K562 (cell line): ENCODE measurements at regions not wholly inside any gene's neighbourhood (a gene's known extent, or its start where the extent isn't known, plus 50 kb on each side); places are given as distances from the start of the nearest gene placed in this dataset.

Experiments
- ATAC-seq: fragments of 200-7000 bp; cut with Tn5 transposase; 3 replicates; pipeline ENCODE4 v1.9.1; 2020; ENCODE audit warnings: moderate library complexity
- BruUV-seq: library from RNA; stranded (reverse); fragments of 400-500 nt; replicated peaks from 2 replicates; lab custom pipeline; 2021; lab: Mats Ljungman, UMichigan
- CTCF ChIA-PET: fragments of 300-600 bp; formaldehyde crosslinking; extraction: SDS; loops from one replicate; lab custom pipeline; 2021; ENCODE audit warnings: low intra/inter-chr PET ratio; lab: Yijun Ruan, JAX
- POLR2A ChIA-PET: fragments of 300-600, 350-650 bp; sonication (Branson Sonifier 250); formaldehyde crosslinking; extraction: SDS; loops from one replicate; lab custom pipeline; 2021; ENCODE audit warnings: antibody characterized with exemption, inconsistent platforms; lab: Yijun Ruan, JAX
- DNase-seq, 4 experiments: peaks; one replicate each; pipeline versions ENCODE4 v3.0.0 to v3.0.0-alpha.2; 2011 to 2018; ENCODE audit warnings: low spot score in 3 of 4, mixed read lengths in 3 of 4; ENCODE audit errors: extremely low read depth in 1 of 4
- FAIRE-seq: peaks from 2 replicates; lab custom pipeline; 2011; peaks lifted over from hg19 to GRCh38; lab: Jason Lieb, UNC
- H2AFZ ChIP-seq: 2 replicates; pipeline ENCODE4 v1.6.0; 2011; ENCODE audit warnings: low read depth, low read length, control low read depth, inconsistent platforms
- H3K27ac ChIP-seq: fragments of 200-600 bp; 3 replicates; pipeline ENCODE4 v1.8.0; 2011; ENCODE audit warnings: low read depth, mild to moderate bottlenecking, control low read depth, inconsistent platforms, low read length, moderate library complexity, mixed read lengths; ENCODE audit errors: extremely low read depth
- H3K27me3 ChIP-seq, 2 experiments: fragments of 300-600 bp in 1 of 2; 2 replicates in 1 of 2; 3 replicates in 1 of 2; pipeline versions ENCODE4 v1.6.0 to v1.8.0; 2011; ENCODE audit warnings: inconsistent platforms in 2 of 2, low read length in 2 of 2, mild to moderate bottlenecking in 1 of 2, mixed read lengths in 1 of 2, moderate library complexity in 1 of 2; ENCODE audit not compliant: control insufficient read depth in 2 of 2, insufficient read depth in 2 of 2
- H3K36me3 ChIP-seq: fragments of 300-600 bp; 3 replicates; pipeline ENCODE4 v1.8.0; 2011; ENCODE audit warnings: mild to moderate bottlenecking, low read length, inconsistent platforms; ENCODE audit not compliant: control insufficient read depth, insufficient read depth
- H3K4me1 ChIP-seq, 2 experiments: fragments of 200-600 bp in 1 of 2; replicated peaks in 1 of 2; 2 replicates in 1 of 2; 3 replicates in 1 of 2; pipeline versions ENCODE4 v1.5.1 to v1.8.0; 2011; ENCODE audit warnings: inconsistent platforms in 2 of 2, low read length in 2 of 2, mild to moderate bottlenecking in 1 of 2, mixed read lengths in 1 of 2, moderate library complexity in 1 of 2; ENCODE audit not compliant: control insufficient read depth in 2 of 2, insufficient read depth in 2 of 2
- H3K4me2 ChIP-seq: 2 replicates; pipeline ENCODE4 v1.6.1; 2011; ENCODE audit warnings: low read length, control low read depth, inconsistent platforms, mixed read lengths; ENCODE audit not compliant: insufficient read depth
- H3K4me3 ChIP-seq: fragments of 200-600 bp; sonication (generic), shearing (Covaris generic); 2 replicates; pipeline ENCODE4 v1.5.1; 2016; ENCODE audit warnings: control low read depth, inconsistent platforms
- H3K79me2 ChIP-seq: fragments of 200-600 bp; 3 replicates; pipeline ENCODE4 v1.8.0; 2011; ENCODE audit warnings: low read length, inconsistent platforms; ENCODE audit not compliant: control insufficient read depth, insufficient read depth
- H3K9ac ChIP-seq, 2 experiments: 2 replicates each; pipeline versions ENCODE4 v1.6.0 to v1.6.1; 2011; ENCODE audit warnings: low read depth in 2 of 2, low read length in 2 of 2, control low read depth in 1 of 2, inconsistent platforms in 1 of 2, mild to moderate bottlenecking in 1 of 2, mixed read lengths in 1 of 2; ENCODE audit not compliant: insufficient read depth in 1 of 2
- H3K9me1 ChIP-seq: one replicate; pipeline ENCODE4 v1.6.0; 2011; ENCODE audit warnings: inconsistent platforms, mild to moderate bottlenecking, low read length, moderate library complexity; ENCODE audit not compliant: control insufficient read depth, insufficient read depth
- H3K9me3 ChIP-seq: replicated peaks from 2 replicates; pipeline ENCODE4 v1.5.1; 2011; ENCODE audit warnings: low read depth, low read length, inconsistent platforms; ENCODE audit not compliant: control insufficient read depth, insufficient read depth
- H4K20me1 ChIP-seq: replicated peaks from 2 replicates; pipeline ENCODE4 v1.6.1; 2011; ENCODE audit warnings: low read length, inconsistent platforms, mixed read lengths; ENCODE audit not compliant: control insufficient read depth, insufficient read depth
- CHCHD3 ChIP-seq: fragments of 250-450 bp; sonication (Bioruptor Pico); IDR thresholded peaks from 2 replicates; pipeline ENCODE4 v2.1.2; 2022; ENCODE audit warnings: mild to moderate bottlenecking
- NBN ChIP-seq: fragments of 450-650 bp; IDR thresholded peaks from 2 replicates; pipeline ENCODE4 v1.6.1; 2016; ENCODE audit warnings: low read depth, mild to moderate bottlenecking
- RAD21 ChIP-seq, 2 experiments: fragments of 250-450 bp in 1 of 2; fragments of 450-650 bp in 1 of 2; sonication (Bioruptor Pico) in 1 of 2; formaldehyde crosslinking in 1 of 2; IDR thresholded peaks in 1 of 2; conservative IDR thresholded peaks in 1 of 2; 2 replicates each; pipeline versions ENCODE4 v1.4.0 to v1.8.0; 2020 to 2022; ENCODE audit warnings: mild to moderate bottlenecking in 2 of 2, moderate library complexity in 1 of 2
- ZNF274 ChIP-seq: IDR thresholded peaks from 2 replicates; pipeline ENCODE4 v1.6.1; 2011; ENCODE audit warnings: low read depth, mild to moderate bottlenecking, low read length, moderate library complexity, borderline replicate concordance
- ZNF408 ChIP-seq: fragments of 250-450 bp; sonication (Bioruptor Pico); IDR thresholded peaks from 2 replicates; pipeline ENCODE4 v1.4.0; 2020; ENCODE audit warnings: low read depth, mild to moderate bottlenecking, moderate library complexity
- WGBS: fragments of 100-300 bp; shearing (Covaris generic); methylation state at CpG from one replicate; pipeline ENCODE4 v1.1.6; 2016; ENCODE audit warnings: low coverage, mixed read lengths; ENCODE audit not compliant: insufficient coverage; ENCODE audit errors: missing lambda C conversion rate; 5-methylcytosine and 5-hydroxymethylcytosine counted together
- in situ Hi-C: fragments of 300-500 bp; cut with MboI; formaldehyde crosslinking; loops from 4 replicates; pipeline ENCODE4 v1.15.0; 2018; ENCODE audit warnings: inconsistent platforms, mixed read lengths
- intact Hi-C: fragments of 100-400 bp; cut with micrococcal nuclease; formaldehyde crosslinking; loops from 2 replicates; pipeline ENCODE4 v1.14.2; 2022

DNA sequence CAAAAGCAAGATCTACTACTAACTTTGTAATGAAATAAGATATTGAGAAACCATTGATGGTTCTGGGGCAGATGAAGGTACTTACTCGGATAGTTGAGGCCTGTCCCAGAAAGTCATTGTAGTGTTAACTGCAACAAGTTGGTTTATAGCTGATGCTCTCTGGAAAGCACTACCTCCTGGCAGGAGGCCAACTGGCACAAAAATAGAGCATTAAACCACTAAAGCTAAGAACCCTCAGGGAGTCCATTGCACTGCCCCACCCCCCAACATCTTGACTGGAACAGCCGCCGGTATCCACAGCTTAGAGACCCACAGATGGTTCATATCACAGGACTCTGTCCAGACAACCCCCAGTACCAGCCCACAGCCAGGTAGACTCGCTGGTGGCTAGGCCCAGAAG is 552.5 kb upstream of the CRIM1 start (continued):
- TF ChIP-seq NBN: no peak
- no peak for TF ChIP-seq RAD21 (CRISPR knock-in tag; conservative IDR thresholded peaks at IDR 0.05 in 1 of 2, IDR thresholded peaks at IDR 0.05 in 1 of 2)
- no peak for TF ChIP-seq CHCHD3

DNA sequence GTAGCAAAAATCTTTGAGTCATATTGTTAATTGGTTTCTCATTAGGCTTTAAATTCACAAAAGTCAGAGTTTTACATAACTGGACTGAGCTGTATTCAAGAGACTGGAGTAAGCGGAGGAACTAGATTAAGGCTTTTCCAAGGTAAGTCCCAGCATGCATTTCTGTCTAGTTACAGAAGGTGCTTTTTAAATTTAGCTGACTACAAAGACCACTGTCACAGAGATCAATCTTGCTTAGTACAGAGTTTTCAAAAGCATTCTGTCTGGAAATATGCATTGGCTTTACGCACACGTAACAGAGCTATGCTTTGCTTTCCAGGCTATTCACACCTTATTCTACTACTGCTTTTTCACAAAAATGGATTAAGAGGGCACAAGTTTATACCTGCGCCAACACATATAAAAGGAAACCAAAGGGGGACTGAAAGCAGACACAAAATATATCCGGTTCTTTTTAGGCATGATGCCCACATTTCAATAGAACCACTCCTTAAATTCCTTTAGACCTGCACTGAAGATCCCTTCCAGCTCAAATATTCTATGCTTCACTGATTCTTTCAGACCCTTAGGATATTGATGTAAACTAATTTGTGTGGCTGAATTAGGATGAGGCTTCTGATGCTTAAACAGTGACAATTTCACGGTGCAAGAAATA is 560.7 kb upstream of the CRIM1 start:
- ATAC-seq: no peak
- in situ Hi-C loops (no loop called here), intact Hi-C loops (no loop called here)
- H3K27me3 ChIP-seq: no peaks in the 10 kb centered on the region
- no peak overlapping the region for H3K4me2 ChIP-seq
- no peak overlapping the region for H3K27ac ChIP-seq
- H3K9ac ChIP-seq: no peak overlapping the region
- H4K20me1 ChIP-seq: no peaks in the 10 kb centered on the region
- H3K9me3 ChIP-seq: no peaks in the 10 kb centered on the region; the same call in 1 of the 2 replicates
- no peaks in the 10 kb centered on the region for H3K9me1 ChIP-seq
- no peaks in the 10 kb centered on the region for H3K4me1 ChIP-seq
- H3K79me2 ChIP-seq: no peaks in the 10 kb centered on the region
- no peaks in the 10 kb centered on the region for H3K36me3 ChIP-seq
- 7% methylated on average over 6 of the region's 6 CpGs for WGBS
- no peak overlapping the region for H2AFZ ChIP-seq
- TF ChIP-seq ZNF274 (no peak), ZNF408 (no peak)
- no peak overlapping the region for H3K4me3 ChIP-seq
- BruUV-seq: no TSS peak
- FAIRE-seq: no peak
- ChIA-PET POLR2A (no interaction called here), CTCF (no interaction called here)
- DNase-seq: no peak
